ENCODE measurements at regions not wholly inside any gene's neighbourhood (a gene's known extent, or its start where the extent isn't known, plus 50 kb on each side); places are given as distances from the start of the nearest gene placed in this dataset.
"Not testable (repeated sequence)": the region's sequence is repeated elsewhere in the genome, so short reads cannot be mapped to it uniquely, and the experiment has no call there.

DNA sequence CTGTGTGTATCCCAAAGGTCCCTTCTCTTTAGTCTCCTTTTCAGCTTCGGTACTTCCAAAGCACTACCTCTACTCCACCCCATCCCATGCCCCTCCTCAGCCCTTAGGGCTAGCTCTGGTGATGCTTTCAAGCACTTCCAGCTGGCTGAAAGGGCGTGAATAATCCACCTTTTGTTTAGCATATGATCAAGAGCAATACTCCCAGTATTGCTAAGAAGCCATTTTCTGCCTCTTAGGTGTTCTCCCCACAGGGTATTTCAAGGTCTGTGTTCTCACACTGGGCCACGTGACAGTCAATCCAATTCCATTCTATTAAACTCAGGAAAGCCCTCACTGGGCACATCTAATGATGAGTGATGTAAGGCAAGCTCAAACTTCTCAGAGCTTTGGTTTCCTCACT is 298.5 kb upstream of the PROX1 start:
- no peak for DNase-seq

DNA sequence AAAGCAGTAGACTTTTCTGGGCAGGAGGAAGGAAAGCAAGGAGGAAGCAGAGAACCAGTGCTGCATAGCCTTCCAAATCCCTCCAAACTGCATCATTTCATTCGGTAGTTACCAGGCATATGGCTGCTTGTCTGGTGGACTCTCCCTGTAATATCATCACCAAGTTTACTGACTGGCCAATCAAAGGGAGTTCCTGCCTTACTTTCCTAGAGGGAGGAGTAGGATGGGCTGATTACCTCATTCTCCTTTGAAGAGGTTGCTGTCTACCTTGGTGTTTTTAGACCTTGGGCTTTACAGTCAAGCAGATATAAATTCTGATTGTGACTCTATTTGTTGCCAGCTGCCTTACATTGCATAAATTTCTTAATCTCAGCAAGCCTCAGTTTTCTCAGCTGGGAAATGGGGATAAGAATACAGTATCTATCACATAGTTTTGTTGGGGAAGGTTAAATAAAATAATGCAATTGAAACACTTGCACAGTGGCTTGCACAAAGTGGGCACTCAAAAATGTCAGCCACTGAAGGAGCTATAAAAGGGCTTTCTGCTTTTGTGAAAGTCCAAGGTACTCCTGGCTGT is 297.3 kb upstream of the PROX1 start:
- no peak for DNase-seq

DNA sequence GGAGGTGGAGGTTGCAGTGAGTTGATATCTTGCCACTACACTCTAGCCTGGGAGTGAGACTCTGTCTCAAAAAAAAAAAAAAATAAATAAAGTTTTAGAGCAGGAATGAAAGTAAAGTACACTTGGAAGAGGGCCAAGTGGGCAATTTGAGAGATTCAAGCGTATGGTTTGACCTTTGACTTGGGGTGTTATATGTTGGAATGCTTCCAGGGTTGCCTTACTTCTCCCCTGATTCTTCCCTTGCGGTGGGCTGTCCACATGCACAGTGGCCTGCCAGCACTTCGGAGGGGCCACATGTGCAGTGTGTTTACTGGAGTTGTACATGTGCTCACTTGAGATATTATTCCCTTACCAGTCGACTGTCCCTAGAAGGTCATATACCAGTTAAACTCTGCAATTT is 295.5 kb upstream of the PROX1 start:
- DNase-seq: no peak

DNA sequence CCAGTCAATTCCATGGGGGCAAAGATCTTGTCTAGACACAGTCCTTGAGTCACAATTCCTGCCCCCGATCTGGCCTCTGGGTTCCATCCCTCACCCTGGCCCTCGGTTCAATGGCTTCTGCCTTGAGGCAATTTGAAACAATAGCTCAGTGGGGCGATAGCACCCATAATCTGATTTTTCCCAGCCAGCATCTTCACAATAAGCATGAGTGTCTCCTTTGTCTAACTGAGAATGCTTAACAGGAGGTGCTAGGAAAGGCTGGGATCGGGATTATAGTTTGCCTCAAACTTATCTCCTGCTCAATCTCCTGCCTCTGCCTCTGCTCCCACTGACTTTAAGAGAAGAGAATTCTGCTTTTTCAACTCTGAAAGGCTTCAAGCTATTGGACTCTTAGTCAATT is 293.9 kb upstream of the PROX1 start:
- DNase-seq: no peak

DNA sequence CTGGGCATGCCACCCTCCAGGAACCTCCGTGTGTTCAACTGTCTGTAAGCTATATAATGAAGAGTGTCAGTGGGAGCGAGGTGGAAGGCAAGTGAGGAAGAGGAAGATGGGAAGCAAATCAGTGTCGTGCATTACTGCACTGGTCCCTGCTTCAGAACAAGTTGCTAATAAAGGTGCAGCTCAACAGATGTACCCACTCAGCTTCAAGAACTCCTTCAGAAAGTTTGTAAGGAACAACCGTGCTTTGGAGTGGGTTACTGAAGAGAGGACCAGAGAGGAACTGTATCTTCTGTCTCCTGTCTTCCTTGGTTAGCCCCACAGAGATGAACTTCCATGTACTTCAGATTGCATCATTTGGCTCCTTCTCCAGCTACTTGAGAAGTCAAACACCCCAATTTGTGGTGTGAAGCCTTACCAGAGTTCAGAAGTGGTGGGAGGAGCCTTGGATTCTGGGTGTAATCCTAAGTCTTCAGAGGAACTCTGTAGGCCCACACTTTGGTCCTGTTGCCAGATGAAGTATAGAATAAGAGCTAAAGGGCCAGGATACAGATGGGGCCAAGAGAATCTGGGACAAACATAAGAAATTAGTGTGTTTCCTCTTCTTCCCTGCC is 290.5 kb upstream of the PROX1 start:
- no peak for DNase-seq

DNA sequence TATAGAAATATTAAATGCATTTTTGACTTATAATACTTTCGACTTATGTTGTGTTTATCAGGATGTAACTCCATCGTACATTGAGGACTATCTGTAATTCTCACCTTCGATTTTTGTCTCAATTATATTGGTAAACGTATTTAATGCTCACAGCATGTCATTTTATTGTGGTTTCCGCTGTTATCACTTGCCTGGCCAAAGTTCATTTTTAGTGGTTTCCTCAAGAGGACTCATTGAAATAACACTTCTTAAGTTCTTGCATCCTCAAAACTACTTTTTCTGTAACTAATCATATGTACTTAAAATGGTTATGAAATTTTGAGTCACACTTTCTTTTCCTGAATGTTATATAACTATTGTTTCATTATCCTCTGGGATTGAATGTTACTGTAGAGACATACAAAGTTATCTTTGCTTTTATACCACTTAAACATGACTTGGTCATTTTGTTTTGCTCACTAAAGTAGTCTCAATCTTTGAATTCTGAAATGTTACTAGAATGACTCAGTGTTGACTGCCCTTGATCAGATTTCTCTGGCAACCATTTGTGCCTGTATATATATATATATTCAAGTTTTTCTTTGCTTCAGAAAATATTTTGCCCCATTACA is 289.6 kb upstream of the PROX1 start:
- no peak for DNase-seq

DNA sequence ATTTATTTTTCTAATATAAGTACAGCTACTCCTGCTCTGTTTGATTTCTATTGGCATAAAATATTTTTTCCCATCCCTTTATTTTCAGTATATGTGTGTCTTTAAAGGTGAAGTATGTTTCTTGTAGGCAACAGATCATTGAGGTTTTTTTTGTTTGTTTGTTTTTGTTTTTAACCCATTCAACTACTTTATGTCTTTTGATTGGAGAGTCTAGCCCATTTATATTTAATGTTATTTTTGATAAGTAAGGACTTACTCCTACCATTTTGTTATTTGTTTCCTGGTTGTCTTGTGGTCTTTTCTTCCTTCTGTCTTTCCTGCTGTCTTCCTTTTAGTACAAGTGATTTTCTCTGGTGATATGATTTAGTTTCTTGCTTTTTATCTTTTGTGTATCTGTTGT is 285.1 kb upstream of the PROX1 start:
- DNase-seq: no peak

DNA sequence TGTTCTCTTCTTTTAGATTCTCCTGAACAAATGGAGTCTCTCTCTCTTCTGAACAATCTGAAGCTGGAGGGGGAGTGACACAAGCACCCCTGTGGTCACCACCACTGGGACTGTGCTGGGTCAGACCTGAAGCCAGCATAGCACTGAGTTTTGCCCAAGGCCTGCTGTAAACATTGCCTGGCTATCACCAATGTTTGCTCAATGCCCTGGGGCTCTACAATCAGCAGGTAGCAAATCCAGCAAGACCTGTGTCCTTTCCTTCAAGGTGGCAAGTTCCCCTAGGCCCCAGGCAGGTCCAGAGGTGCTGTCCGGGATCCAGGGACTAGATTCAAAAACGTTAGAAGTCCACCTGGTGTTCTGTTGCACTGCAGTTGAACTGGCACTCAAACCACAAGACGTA is 282.8 kb upstream of the PROX1 start:
- no peak for DNase-seq

GRCh38 chr1:213711833-213712490 is 275.8 kb upstream of the PROX1 start:
- not testable (repeated sequence) for DNase-seq

DNA sequence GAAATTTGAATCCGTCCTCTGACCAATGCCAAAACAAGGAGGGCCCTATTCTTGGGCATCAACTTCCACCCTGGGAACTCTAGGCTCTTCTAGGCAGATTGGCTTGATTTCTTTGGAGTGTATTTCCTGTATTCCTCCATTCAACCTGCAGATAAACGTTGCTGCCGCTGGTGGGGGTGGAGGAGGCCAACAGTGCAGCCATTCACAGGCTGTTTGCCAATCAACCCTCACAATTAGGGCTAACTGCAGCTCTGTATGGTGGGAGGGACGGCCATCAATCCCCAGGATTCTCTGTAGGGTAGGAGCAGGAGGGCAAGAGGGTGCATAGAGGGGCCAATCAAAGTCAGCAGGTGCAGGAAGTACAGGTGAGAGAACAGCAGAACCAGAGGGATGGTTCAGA is 273.1 kb upstream of the PROX1 start:
- DNase-seq: no peak

DNA sequence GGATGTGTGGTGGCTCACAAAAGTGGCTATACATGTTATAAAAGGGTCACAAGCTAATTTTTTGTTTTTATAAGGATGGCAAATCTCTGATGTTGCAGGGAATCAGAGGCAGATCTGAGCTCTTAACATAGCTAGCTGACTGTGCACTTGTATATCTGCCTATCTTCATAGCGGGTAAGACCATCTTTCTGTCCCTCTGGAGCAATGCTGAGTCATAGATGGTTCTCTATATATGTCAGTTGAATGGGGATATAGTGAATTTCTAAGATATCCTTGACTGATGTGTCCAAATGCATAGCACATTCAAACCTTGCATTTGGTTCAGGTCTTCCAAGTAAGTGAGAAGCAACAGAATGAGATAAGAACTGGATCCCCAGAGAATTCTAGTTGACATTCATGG is 272.6 kb upstream of the PROX1 start:
- DNase-seq: no peak

- DNase-seq: no peak
These were observed 268.3 kb upstream of the PROX1 start for GRCh38 chr1:213719462-213719861.

DNA sequence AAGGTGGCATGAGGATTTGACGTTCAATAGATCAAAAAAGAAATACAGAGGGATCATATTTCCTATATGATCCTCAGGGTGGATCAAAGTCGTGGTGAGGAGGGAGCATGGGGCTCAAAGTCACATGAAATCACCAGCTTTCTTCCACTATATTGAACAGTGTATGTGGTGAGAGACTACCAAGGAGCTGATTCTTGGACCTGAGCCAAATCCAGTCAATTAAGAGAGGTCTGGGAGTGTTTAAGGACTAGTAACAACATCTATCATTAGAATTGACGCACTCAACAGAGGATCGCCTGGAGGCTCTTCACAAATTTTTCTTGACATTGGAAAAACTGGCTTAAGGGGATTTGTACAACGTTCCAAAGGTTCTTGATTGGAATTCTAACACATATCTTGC is 267.7 kb upstream of the PROX1 start:
- no peak for DNase-seq

- DNase-seq: no peak
These were observed 264.6 kb upstream of the PROX1 start for GRCh38 chr1:213723187-213723586.

DNA sequence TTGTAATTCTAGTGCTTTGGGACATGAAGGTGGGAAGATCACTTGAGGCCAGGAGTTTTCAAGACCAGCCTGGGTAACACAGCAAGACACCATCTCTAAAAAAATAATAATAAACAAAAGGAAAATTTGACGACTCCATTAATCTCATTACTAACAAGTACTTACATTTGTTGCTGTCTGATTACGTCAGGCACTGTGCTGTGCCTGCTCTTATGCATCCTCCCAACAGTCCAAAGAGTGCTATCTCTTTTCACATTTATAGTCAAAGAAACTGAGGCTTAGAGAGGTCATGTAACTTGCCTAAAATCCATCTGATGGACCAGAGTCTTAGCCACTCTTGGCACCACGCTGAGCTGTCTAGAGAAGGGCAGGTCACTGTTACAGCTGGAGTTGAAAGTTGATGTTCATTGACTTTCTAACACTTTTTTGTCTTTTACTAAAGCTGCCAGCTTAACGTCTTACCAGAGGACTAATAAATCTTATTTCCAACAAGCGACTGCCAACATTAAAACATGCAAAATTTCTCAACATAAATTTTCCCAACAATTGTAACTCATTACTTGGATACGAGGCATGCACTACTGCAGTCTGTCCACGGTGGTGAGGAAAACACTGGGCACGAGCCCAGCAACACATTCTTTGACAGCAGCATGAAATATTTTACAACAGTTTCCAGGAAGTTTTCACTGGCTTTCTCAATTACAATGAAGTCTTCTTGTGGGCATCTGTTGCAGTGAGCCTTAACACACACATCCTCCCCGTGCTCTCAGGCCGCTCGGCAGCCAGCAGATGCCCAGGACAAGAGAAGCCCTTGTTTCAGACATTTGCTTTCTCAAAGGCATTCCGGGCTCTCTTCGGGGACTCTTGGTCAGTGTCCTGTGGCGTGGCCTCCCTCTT is 262.9 kb upstream of the PROX1 start:
- peak; percentile 20 for DNase-seq

DNA sequence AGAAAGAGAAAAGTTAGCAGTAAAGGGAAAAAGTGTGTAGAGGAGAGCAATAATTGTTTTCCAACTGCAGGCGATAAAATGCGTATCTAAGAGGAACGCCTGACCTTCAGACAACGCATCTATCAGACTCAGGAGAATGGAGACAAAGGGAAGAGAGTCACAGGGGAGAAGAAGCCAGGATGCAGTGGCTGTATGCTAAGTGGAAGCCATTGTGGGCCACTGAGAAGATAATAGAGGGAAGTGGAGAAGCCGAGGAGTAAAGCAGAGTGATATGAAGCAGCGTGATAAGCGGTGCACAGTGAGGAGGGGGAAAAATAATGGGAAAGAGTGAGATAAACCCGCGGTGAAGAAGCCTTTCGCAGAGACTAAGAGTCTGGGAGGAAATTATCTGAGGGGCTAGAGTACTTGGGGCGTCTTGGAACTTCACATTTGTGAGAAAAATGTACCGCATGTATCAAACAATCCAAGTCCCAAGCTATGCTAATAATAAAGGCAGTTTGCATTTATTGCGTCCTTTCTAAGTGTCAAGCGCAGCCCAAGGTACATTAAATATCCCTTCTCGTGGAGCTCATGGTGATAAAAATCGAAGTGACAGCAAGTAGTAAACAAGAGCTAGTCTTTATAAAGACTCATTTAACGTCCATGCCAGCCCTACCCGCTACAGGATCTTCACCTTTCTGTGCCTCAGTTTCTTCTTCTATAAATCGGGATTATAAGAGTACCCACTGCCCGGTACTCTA is 259.8 kb upstream of the PROX1 start:
- no peak for DNase-seq

DNA sequence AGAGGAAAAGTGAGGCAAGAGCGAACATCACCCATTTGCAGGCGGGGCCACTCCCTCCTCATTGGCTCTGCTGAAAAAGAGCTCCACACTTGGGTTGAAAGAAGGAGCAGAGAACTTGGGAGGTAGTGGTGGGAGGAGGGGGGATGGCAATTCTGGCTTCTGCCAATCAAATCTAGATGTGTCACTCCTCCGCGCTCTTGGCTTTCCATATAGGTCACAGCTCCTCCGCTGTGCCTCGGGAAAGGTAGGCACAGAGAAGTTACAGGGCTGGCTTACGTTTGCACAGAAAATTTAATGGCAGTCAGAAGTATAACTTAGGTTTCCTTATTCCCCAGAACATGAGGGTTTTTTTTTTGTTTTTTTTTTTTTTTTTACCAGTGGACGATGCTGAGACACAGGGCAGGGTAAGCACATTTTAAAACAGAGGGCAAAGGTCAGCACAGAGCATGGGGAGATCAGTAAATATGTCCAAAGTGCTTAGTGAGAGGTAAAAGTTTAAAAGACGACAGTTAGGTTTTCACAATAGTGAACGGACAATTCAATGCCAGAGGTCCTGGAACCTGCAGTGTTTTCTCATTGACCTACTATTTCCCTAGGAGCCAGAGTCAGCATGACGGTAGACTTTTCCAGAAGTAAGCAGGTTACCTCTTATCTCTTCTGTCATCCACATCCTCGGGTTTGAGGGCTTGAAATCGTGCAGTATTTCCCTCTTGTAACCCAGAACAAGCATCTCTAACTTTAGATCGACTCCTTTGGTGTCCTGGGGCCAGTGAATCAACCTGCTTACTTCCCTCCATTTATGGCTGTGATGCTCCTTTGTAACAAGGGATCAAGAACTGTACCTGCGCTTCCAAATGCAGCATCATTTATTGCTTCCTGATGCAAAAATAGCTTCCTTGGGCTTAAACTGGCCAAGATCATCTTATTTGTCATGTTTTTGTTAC is 258.9 kb upstream of the PROX1 start:
- no peak for DNase-seq

GRCh38 chr1:213733705-213734104 is 254.1 kb upstream of the PROX1 start:
- no peak for DNase-seq

DNA sequence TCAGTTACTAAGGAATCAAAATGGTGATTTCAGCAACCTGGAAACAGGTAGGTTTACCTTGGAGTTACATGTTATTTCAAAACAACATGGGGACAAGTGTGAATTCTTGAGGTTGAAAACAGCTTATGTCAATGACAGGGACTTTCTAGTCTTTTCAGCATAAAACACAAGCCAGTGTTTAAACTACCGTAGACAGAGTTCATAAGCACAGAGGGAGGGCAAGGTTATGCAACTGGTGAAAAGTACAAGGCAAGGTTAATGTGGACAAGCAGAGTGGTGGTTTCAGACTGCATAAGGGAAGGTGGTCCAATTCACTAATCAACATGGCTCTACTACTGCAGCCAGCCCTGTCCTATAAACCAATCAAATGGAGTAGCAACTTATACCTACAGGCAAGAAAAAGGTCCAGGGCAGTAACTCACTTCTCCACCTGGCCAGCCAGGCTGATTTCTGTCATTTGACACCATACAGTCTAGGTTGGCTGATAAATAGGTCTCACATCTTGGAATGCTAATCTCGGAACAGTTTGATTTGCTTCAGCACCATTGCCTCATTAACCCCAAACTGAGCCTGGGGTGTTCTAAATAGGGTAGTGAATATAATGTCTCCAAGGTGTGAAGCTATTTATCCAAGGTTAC is 250.3 kb upstream of the PROX1 start:
- no peak for DNase-seq

DNA sequence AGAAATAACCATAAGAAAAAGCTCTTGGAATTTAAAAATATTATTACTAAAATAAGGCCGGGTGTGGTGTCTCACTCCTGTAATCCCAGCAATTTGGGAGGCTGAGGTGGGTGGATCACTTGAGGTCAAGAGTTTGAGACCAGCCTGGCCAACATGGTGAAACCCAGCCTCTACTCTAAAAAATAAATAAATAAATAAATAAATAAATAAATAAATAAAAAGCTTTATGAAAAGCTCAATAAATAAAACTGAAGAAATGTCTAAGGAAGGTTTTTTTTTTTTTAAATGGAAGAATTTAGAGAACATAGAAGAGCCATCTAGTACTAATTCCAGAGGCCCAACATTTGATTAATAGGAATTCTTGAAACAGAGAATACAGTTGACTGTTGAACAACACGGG is 249.1 kb upstream of the PROX1 start:
- DNase-seq: no peak

- DNase-seq: no peak
These were observed 244.8 kb upstream of the PROX1 start for GRCh38 chr1:213742992-213743391.
